ENCODE measurements at regions not wholly inside any gene's neighbourhood (a gene's known extent, or its start where the extent isn't known, plus 50 kb on each side); places are given as distances from the start of the nearest gene placed in this dataset.

DNA sequence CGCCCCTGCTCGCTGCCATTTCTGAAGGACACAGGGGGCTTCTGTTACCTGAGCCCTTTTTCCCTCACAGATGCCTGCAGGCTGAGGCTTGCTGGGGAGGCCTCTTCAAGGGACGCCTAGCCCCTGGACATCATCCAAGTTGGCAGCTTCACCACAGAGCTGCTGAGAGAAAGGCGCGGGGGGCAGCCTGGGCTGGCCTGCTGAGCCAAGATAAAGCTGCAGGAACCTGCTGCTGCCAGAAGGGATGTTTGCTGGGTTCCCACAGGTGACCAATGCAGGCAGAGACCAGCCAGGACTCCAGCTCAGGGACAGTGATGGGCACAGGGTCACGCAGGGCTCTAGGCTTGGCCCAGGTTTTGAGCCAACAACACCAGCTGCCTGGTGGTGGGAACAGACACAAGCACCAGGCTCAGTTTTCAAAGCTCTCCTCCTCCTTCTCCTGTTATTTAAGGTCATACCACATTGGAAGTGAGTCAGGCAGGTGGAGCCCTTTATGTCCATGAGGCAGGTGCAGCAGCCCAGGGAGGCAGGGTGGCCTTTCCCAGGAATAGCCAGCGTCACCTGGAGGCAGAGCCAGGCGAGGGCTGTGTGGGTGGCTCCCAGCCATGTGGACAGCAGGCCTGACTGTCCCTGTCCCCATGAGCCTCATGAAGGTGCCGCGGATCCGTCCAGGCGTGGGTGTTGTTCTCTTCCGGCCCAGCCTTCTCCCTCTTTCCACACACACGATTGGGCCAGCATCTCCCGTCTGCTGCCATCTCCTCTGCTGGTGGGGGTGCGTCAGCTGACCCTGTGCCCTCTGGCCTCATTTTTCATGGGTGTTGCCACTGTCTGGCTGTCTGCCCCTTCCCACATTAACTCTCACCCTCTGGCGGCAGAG lies 515.5 kb upstream of the MYT1L start:
- TF ChIP-seq POLR2A (IDR thresholded peaks at IDR 0.05): no peak
- TF ChIP-seq, protein P1, sequence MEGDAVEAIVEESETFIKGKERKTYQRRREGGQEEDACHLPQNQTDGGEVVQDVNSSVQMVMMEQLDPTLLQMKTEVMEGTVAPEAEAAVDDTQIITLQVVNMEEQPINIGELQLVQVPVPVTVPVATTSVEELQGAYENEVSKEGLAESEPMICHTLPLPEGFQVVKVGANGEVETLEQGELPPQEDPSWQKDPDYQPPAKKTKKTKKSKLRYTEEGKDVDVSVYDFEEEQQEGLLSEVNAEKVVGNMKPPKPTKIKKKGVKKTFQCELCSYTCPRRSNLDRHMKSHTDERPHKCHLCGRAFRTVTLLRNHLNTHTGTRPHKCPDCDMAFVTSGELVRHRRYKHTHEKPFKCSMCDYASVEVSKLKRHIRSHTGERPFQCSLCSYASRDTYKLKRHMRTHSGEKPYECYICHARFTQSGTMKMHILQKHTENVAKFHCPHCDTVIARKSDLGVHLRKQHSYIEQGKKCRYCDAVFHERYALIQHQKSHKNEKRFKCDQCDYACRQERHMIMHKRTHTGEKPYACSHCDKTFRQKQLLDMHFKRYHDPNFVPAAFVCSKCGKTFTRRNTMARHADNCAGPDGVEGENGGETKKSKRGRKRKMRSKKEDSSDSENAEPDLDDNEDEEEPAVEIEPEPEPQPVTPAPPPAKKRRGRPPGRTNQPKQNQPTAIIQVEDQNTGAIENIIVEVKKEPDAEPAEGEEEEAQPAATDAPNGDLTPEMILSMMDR (IDR thresholded peaks at IDR 0.05): no peak

Measured in uterus (tissue), 2 donors.